Smooth muscle cell (in vitro differentiated cells): ENCODE measurements at regions not wholly inside any gene's neighbourhood (a gene's known extent, or its start where the extent isn't known, plus 50 kb on each side); places are given as distances from the start of the nearest gene placed in this dataset.
"Not testable (repeated sequence)": the region's sequence is repeated elsewhere in the genome, so short reads cannot be mapped to it uniquely, and the experiment has no call there.

Source experiments
- DNase-seq: peaks from one replicate; lab custom pipeline; 2025; ENCODE audit not compliant: unreplicated experiment; lab: John Stamatoyannopoulos, UW
- H2AFZ ChIP-seq: fragments of 200-600 bp; sonication (generic); 2 replicates; pipeline ENCODE4 v1.6.0; 2016; ENCODE audit warnings: antibody characterized with exemption, low read depth, mild to moderate bottlenecking
- H3F3A ChIP-seq: fragments of 200-600 bp; sonication (generic); 2 replicates; pipeline ENCODE4 v1.6.0; 2017; ENCODE audit warnings: antibody characterized with exemption, low read depth
- H3K27ac ChIP-seq: fragments of 200-600 bp; sonication (generic); 2 replicates; pipeline ENCODE4 v1.5.1; 2016; ENCODE audit warnings: low read depth, mild to moderate bottlenecking
- H3K27me3 ChIP-seq: fragments of 200-600 bp; sonication (generic); 2 replicates; pipeline ENCODE4 v1.6.1; 2016; ENCODE audit warnings: low read depth, mild to moderate bottlenecking
- H3K36me3 ChIP-seq: fragments of 200-600 bp; sonication (generic); 2 replicates; pipeline ENCODE4 v1.5.1; 2016; ENCODE audit warnings: low read depth
- H3K4me1 ChIP-seq: fragments of 200-600 bp; sonication (generic); 2 replicates; pipeline ENCODE4 v1.5.1; 2016; ENCODE audit warnings: low read depth
- H3K4me2 ChIP-seq: fragments of 200-600 bp; sonication (generic); 2 replicates; pipeline ENCODE4 v1.6.0; 2016; ENCODE audit warnings: mild to moderate bottlenecking
- H3K4me3 ChIP-seq: fragments of 200-600 bp; sonication (generic); 2 replicates; pipeline ENCODE4 v1.5.1; 2016; ENCODE audit warnings: mild to moderate bottlenecking
- H3K79me2 ChIP-seq: fragments of 200-600 bp; sonication (generic); 2 replicates; pipeline ENCODE4 v1.6.0; 2016; ENCODE audit warnings: low read depth, mild to moderate bottlenecking
- H3K9ac ChIP-seq: fragments of 200-600 bp; sonication (generic); 2 replicates; pipeline ENCODE4 v1.6.0; 2016; ENCODE audit warnings: low read depth
- H3K9me3 ChIP-seq: fragments of 200-600 bp; sonication (generic); replicated peaks from 2 replicates; pipeline ENCODE4 v1.5.1; 2016; ENCODE audit warnings: low read depth
- H4K20me1 ChIP-seq: fragments of 200-600 bp; sonication (generic); 2 replicates; pipeline ENCODE4 v1.6.0; 2016; ENCODE audit warnings: low read depth
- WGBS: methylation state at CpG from one replicate; pipeline ENCODE4 v1.1.7; 2016; ENCODE audit warnings: low lambda C conversion rate; 5-methylcytosine and 5-hydroxymethylcytosine counted together
- TF ChIP-seq, protein P1 (sequence below): fragments of 200-600 bp; sonication (generic); IDR thresholded peaks from 2 replicates; pipeline ENCODE4 v1.5.1; 2017; ENCODE audit warnings: borderline replicate concordance, mild to moderate bottlenecking, antibody characterized with exemption; ENCODE audit not compliant: insufficient read depth, poor library complexity, severe bottlenecking

DNA sequence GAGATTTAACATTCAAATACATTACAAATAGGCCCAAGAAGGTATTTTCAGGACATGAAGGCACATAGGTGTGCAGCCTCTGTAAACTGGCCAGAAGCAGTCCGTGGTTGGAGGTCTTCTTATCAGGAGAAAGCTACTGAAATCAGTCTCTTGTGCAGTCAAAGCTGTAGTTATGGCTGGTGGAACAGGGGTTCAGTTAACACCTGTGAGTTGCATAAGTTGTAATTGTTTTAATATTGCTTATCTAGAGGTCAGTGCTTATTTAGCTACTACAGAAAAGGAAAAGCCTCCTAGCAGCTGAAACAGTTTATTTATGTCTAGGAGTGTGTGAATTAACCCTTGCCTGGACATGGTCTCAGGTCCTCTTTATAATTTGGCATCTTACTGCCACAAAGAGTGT lies 377.6 kb upstream of the MDGA2 start:
- H3K4me1 ChIP-seq = no peaks in the 10 kb centered on the region
- no peak overlapping the region for H3K4me3 ChIP-seq
- H3K79me2 ChIP-seq = no peaks in the 10 kb centered on the region
- H3K27ac ChIP-seq = no peak overlapping the region
- no peaks in the 10 kb centered on the region for H4K20me1 ChIP-seq
- no peaks in the 10 kb centered on the region for H3K9me3 ChIP-seq
- H3K9ac ChIP-seq = no peak overlapping the region
- no peak overlapping the region for H3K4me2 ChIP-seq
- H2AFZ ChIP-seq = no peak overlapping the region
- H3K36me3 ChIP-seq = no peaks in the 10 kb centered on the region
- H3F3A ChIP-seq = no peaks in the 10 kb centered on the region
- no peak for DNase-seq
- no peaks in the 10 kb centered on the region for H3K27me3 ChIP-seq
- 63% methylated on average over 1 of the region's 1 CpG for WGBS
- TF ChIP-seq, protein P1, sequence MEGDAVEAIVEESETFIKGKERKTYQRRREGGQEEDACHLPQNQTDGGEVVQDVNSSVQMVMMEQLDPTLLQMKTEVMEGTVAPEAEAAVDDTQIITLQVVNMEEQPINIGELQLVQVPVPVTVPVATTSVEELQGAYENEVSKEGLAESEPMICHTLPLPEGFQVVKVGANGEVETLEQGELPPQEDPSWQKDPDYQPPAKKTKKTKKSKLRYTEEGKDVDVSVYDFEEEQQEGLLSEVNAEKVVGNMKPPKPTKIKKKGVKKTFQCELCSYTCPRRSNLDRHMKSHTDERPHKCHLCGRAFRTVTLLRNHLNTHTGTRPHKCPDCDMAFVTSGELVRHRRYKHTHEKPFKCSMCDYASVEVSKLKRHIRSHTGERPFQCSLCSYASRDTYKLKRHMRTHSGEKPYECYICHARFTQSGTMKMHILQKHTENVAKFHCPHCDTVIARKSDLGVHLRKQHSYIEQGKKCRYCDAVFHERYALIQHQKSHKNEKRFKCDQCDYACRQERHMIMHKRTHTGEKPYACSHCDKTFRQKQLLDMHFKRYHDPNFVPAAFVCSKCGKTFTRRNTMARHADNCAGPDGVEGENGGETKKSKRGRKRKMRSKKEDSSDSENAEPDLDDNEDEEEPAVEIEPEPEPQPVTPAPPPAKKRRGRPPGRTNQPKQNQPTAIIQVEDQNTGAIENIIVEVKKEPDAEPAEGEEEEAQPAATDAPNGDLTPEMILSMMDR = no peak

DNA sequence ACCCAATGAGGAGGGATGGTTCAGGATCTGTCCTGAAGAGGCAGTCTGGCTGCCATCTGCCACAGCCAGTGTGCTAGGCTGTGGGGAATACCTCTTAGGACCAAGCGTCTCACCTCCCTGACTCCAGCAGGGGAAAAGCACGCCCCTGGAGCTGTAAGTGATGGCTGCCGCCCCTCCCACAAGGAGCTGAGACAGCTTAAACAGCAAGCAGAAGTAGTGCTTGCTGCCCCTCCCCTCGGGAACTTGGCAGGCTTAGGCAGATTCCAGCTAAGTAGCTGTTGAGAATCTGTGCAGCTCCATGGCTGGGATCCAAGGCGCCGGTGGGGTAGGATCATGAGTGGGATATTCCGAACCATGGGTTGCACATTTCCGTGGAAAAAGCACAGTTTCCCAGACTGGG lies 360.4 kb upstream of the MDGA2 start:
- H3K4me2 ChIP-seq = no peak overlapping the region
- 83% methylated on average over 8 of the region's 8 CpGs for WGBS
- no peak overlapping the region for H2AFZ ChIP-seq
- H3K79me2 ChIP-seq = no peaks in the 10 kb centered on the region
- H3F3A ChIP-seq = no peaks in the 10 kb centered on the region
- H3K9ac ChIP-seq = no peak overlapping the region
- H3K4me1 ChIP-seq = no peaks in the 10 kb centered on the region
- no peaks in the 10 kb centered on the region for H3K27me3 ChIP-seq
- no peaks in the 10 kb centered on the region for H4K20me1 ChIP-seq
- no peaks in the 10 kb centered on the region for H3K36me3 ChIP-seq
- TF ChIP-seq, protein P1 = no peak
- H3K27ac ChIP-seq = no peak overlapping the region
- peaks cover 7% of the 10 kb centered on the region for H3K9me3 ChIP-seq
- no peak for DNase-seq
- no peak overlapping the region for H3K4me3 ChIP-seq

DNA sequence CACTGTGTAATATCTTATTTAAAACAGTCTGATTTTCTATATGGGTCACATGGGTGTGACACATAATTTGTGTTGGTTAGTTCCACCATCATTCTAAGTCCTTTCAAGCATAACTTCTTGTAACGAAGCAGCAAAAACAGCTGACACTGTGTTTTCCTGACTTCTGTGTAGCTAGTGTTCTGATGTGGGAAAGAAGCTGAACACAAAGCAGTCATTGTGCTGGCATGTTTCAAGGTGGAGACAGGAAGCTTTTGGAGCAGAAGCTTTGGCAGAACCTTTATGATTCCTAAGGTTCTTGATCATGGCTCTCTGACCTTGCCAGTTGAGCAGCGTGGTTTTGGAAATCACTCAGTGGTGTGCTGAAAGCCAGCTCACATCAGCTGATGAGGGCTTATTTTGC lies 351.7 kb upstream of the MDGA2 start:
- TF ChIP-seq, protein P1 = no peak
- 76% methylated on average over 2 of the region's 2 CpGs for WGBS
- Histone ChIP-seq H3K4me3 (no peak overlapping the region), H3K27ac (no peak overlapping the region), H3K4me1 (no peaks in the 10 kb centered on the region), H3K9ac (no peak overlapping the region), H3F3A (no peaks in the 10 kb centered on the region), H3K27me3 (no peaks in the 10 kb centered on the region), H3K79me2 (no peaks in the 10 kb centered on the region), H3K4me2 (no peak overlapping the region), H3K36me3 (no peaks in the 10 kb centered on the region), H3K9me3 (no peaks in the 10 kb centered on the region), H4K20me1 (no peaks in the 10 kb centered on the region), H2AFZ (no peak overlapping the region)
- no peak for DNase-seq

DNA sequence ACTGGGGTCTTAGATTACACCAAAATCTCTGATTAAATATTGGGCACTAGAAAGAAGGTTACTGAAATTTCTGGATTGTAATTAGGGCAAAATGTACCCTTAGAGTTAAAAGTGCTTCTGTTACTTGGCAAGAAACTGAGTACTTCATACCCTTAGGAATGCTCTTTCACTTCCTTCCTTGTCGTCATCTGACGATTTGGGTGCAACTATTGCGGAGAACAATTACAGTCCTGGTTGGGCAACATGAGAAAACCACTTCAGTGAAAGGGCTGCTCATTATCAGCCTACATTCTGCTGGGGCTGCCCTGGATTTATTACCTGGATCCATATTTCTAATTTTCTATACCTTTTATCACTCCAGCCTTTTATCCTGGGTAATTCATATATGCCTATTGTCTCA lies 348.5 kb upstream of the MDGA2 start:
- DNase-seq = no peak
- TF ChIP-seq, protein P1 = no peak
- Histone ChIP-seq H3K9me3 (no peaks in the 10 kb centered on the region), H4K20me1 (no peaks in the 10 kb centered on the region), H2AFZ (no peak overlapping the region), H3K27me3 (no peaks in the 10 kb centered on the region), H3K79me2 (no peaks in the 10 kb centered on the region), H3K4me2 (no peak overlapping the region), H3K9ac (no peak overlapping the region), H3K4me3 (no peak overlapping the region), H3F3A (no peaks in the 10 kb centered on the region), H3K36me3 (no peaks in the 10 kb centered on the region), H3K4me1 (no peaks in the 10 kb centered on the region), H3K27ac (no peak overlapping the region)
- WGBS = 75% methylated on average over 3 of the region's 3 CpGs

DNA sequence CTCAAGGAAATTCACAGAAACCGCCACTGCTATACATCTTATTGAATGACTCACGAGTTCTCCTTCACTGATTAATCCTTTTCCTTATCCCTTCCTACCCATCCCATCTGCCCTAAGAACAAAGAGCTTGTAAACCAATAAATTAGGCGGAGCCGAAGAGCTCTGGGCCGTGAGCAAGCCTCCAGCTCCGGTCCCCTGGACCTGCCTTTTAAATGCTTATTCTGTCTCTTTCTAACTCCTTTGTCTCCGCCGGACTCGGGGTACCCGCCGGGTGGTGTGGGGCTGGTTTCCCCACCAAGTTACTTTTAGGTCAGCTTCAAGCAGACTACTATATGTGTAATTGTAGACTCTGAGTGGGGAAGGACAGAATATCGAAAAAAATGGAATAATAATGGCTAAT lies 336.1 kb upstream of the MDGA2 start:
- WGBS = 39% methylated on average over 12 of the region's 12 CpGs
- not testable (repeated sequence) for DNase-seq, H3K79me2 ChIP-seq, H3K4me1 ChIP-seq, H3K36me3 ChIP-seq, H3K9me3 ChIP-seq, H3K9ac ChIP-seq, H3K27me3 ChIP-seq, H4K20me1 ChIP-seq, H3F3A ChIP-seq, H3K4me3 ChIP-seq, H3K27ac ChIP-seq
- H2AFZ ChIP-seq = peak overlapping the region; percentile 60
- peak overlapping the region; percentile 35 for H3K4me2 ChIP-seq
